Jurkat, Clone E6-1 (cell line): ENCODE measurements at regions not wholly inside any gene's neighbourhood (a gene's known extent, or its start where the extent isn't known, plus 50 kb on each side); places are given as distances from the start of the nearest gene placed in this dataset.
"Not testable (repeated sequence)": the region's sequence is repeated elsewhere in the genome, so short reads cannot be mapped to it uniquely, and the experiment has no call there.

Experiments
- DNase-seq: peaks from one replicate; pipeline ENCODE4 v3.0.0-alpha.2; 2011; ENCODE audit warnings: low read depth, low spot score
- H3K4me3 ChIP-seq: 2 replicates; pipeline ENCODE4 v1.5.1; 2011; ENCODE audit warnings: mild to moderate bottlenecking, low read length, control low read depth, moderate library complexity

- not testable (repeated sequence) for H3K4me3 ChIP-seq, DNase-seq
These were observed 52.2 kb upstream of the FRG2C start for GRCh38 chr3:75611724-75612460.
